NB4 (cell line): ENCODE measurements at regions not wholly inside any gene's neighbourhood (a gene's known extent, or its start where the extent isn't known, plus 50 kb on each side); places are given as distances from the start of the nearest gene placed in this dataset.

Source experiments
- CTCF ChIP-seq: IDR thresholded peaks from one replicate; pipeline ENCODE4 v1.5.1; 2012; ENCODE audit warnings: low read depth, low read length
- MYC ChIP-seq: IDR thresholded peaks from 2 replicates; pipeline ENCODE4 v1.6.1; 2011; ENCODE audit warnings: low read depth, low read length

- TF ChIP-seq MYC = no peak
- no peak for TF ChIP-seq CTCF
Observed at GRCh38 chr12:86770871-86771270, 514.7 kb upstream of the MGAT4C start.
